ENCODE measurements at regions not wholly inside any gene's neighbourhood (a gene's known extent, or its start where the extent isn't known, plus 50 kb on each side); places are given as distances from the start of the nearest gene placed in this dataset.

GRCh38 chr5:171537070-171537849 lies 117.8 kb downstream of the FGF18 start:
- 85% methylated on average over 5 of the region's 9 CpGs for WGBS (ENCODE audit: insufficient coverage)
- H3K4me2 ChIP-seq (replicated peaks; ENCODE audit: low read depth, low read length, poor library complexity, severe bottlenecking) = no peak overlapping the region
- peaks cover 0 to 7% (median 0%) of the 10 kb centered on the region in 4 experiments for H3K27me3 ChIP-seq (replicated peaks in 1 of 4; ENCODE audit: control extremely low read depth in 1 of 4, control insufficient read depth in 3 of 4, insufficient read depth in 4 of 4, low read length in 3 of 4)
- intact Hi-C loops (cut with micrococcal nuclease) = no loop called here
- no peaks in the 10 kb centered on the region for H3K4me1 Mint-ChIP-seq
- DNase-seq (no peak), ATAC-seq (ENCODE audit: low read depth) (no peak)
- H3K9ac ChIP-seq (ENCODE audit: low read length) = no peak overlapping the region
- TF ChIP-seq EZH2 (IDR thresholded peaks at IDR 0.05; ENCODE audit: borderline replicate concordance, insufficient read depth, low read depth, low read length, poor library complexity, severe bottlenecking) (no peak), CTCF (IDR thresholded peaks at IDR 0.05) (no peak)
- no peaks in the 10 kb centered on the region for H3K79me2 ChIP-seq (ENCODE audit: control insufficient read depth, insufficient read depth, low read length)
- H3K9me3 ChIP-seq (ENCODE audit: control extremely low read depth in 1 of 3, control insufficient read depth in 2 of 3, insufficient read depth in 1 of 3, low read length in 2 of 3) = no peaks in the 10 kb centered on the region
- H3K27ac Mint-ChIP-seq = no peak overlapping the region
- ChIA-PET CTCF (no interaction called here), POLR2A (no interaction called here)
- H3K4me1 ChIP-seq (ENCODE audit: control insufficient read depth in 2 of 2, insufficient read depth in 2 of 2, low read length in 2 of 2) = no peaks in the 10 kb centered on the region
- no peak overlapping the region for H3K4me3 ChIP-seq (ENCODE audit: control extremely low read depth in 1 of 5, extremely low read depth in 1 of 5, insufficient read depth in 1 of 5, low read depth in 2 of 5, low read length in 4 of 5)
- H3K36me3 ChIP-seq (replicated peaks in 1 of 2; ENCODE audit: control extremely low read depth in 1 of 2, control insufficient read depth in 1 of 2, extremely low read depth in 1 of 2, insufficient read depth in 2 of 2, low read length in 1 of 2) = no peaks in the 10 kb centered on the region
- H2AFZ ChIP-seq (ENCODE audit: insufficient read depth, low read depth, low read length, poor library complexity, severe bottlenecking) = no peak overlapping the region
- peaks cover 3% of the 10 kb centered on the region for H3K9me3 Mint-ChIP-seq (ENCODE audit: insufficient read depth)
- H3K27ac ChIP-seq (ENCODE audit: low read length in 2 of 2) = no peak overlapping the region
- H4K20me1 ChIP-seq (ENCODE audit: control insufficient read depth, insufficient read depth, low read length, poor library complexity, severe bottlenecking) = no peaks in the 10 kb centered on the region
- no peak overlapping the region for H3K4me3 Mint-ChIP-seq
- H3K27me3 Mint-ChIP-seq = peaks cover 41% of the 10 kb centered on the region

GRCh38 chr5:171537923-171538537 lies 118.6 kb downstream of the FGF18 start:
- peaks cover 3% of the 10 kb centered on the region for H3K9me3 Mint-ChIP-seq (ENCODE audit: insufficient read depth)
- intact Hi-C loops (cut with micrococcal nuclease) = no loop called here
- Histone ChIP-seq H3K4me2 (replicated peaks; ENCODE audit: low read depth, low read length, poor library complexity, severe bottlenecking) (no peak overlapping the region), H3K27ac (ENCODE audit: low read length in 2 of 2) (no peak overlapping the region), H3K79me2 (ENCODE audit: control insufficient read depth, insufficient read depth, low read length) (no peaks in the 10 kb centered on the region), H4K20me1 (ENCODE audit: control insufficient read depth, insufficient read depth, low read length, poor library complexity, severe bottlenecking) (no peaks in the 10 kb centered on the region), H2AFZ (ENCODE audit: insufficient read depth, low read depth, low read length, poor library complexity, severe bottlenecking) (no peak overlapping the region), H3K27me3 (replicated peaks in 1 of 4; ENCODE audit: control extremely low read depth in 1 of 4, control insufficient read depth in 3 of 4, insufficient read depth in 4 of 4, low read length in 3 of 4) (peaks cover 0 to 7% (median 0%) of the 10 kb centered on the region in 4 experiments), H3K4me1 (ENCODE audit: control insufficient read depth in 2 of 2, insufficient read depth in 2 of 2, low read length in 2 of 2) (no peaks in the 10 kb centered on the region), H3K9ac (ENCODE audit: low read length) (no peak overlapping the region), H3K36me3 (replicated peaks in 1 of 2; ENCODE audit: control extremely low read depth in 1 of 2, control insufficient read depth in 1 of 2, extremely low read depth in 1 of 2, insufficient read depth in 2 of 2, low read length in 1 of 2) (no peaks in the 10 kb centered on the region), H3K4me3 (ENCODE audit: control extremely low read depth in 1 of 5, extremely low read depth in 1 of 5, insufficient read depth in 1 of 5, low read depth in 2 of 5, low read length in 4 of 5) (no peak overlapping the region), H3K9me3 (ENCODE audit: control extremely low read depth in 1 of 3, control insufficient read depth in 2 of 3, insufficient read depth in 1 of 3, low read length in 2 of 3) (no peaks in the 10 kb centered on the region)
- peaks cover 39% of the 10 kb centered on the region for H3K27me3 Mint-ChIP-seq
- no peak overlapping the region for H3K4me3 Mint-ChIP-seq
- ATAC-seq (ENCODE audit: low read depth) = no peak
- no peak overlapping the region for H3K27ac Mint-ChIP-seq
- DNase-seq = no peak
- no peaks in the 10 kb centered on the region for H3K4me1 Mint-ChIP-seq
- CTCF ChIA-PET = no interaction called here
- POLR2A ChIA-PET = no interaction called here
- 100% methylated on average over 2 of the region's 3 CpGs for WGBS (ENCODE audit: insufficient coverage)
- TF ChIP-seq CTCF (IDR thresholded peaks at IDR 0.05) (no peak), EZH2 (IDR thresholded peaks at IDR 0.05; ENCODE audit: borderline replicate concordance, insufficient read depth, low read depth, low read length, poor library complexity, severe bottlenecking) (no peak)
